CD4-positive, alpha-beta T cell treated with Interleukin-21 for 1 hour (primary cell): ENCODE measurements at regions not wholly inside any gene's neighbourhood (a gene's known extent, or its start where the extent isn't known, plus 50 kb on each side); places are given as distances from the start of the nearest gene placed in this dataset.
"Not testable (repeated sequence)": the region's sequence is repeated elsewhere in the genome, so short reads cannot be mapped to it uniquely, and the experiment has no call there.

Experiments
- DNase-seq: peaks from one replicate; pipeline ENCODE4 v3.0.0-alpha.2; 2020

GRCh38 chr5:82466986-82467561 lies 188.9 kb upstream of the RPS23 start:
- no peak for DNase-seq

DNA sequence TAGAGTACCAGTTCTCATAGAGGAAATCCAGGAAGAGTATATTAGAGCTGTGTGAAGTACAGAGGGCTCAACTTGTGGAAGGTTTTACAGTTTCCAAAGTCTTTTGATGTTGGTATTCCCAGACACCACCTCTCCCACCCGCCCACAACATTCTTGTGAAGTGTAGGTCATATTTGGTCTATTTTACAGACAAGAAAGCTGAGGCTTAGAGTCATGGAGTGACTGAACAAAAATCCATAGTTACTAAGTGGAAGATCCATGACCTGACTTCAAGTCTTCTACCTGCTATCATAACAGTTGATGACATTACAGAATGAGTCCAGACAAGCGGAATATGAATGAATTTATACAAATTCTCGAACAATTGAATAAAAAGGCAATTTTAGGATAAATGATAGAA lies 187.1 kb upstream of the RPS23 start:
- DNase-seq = no peak

GRCh38 chr5:82459626-82460025 lies 181.5 kb upstream of the RPS23 start:
- DNase-seq = no peak

GRCh38 chr5:82455317-82455716 lies 177.2 kb upstream of the RPS23 start:
- not testable (repeated sequence) for DNase-seq

DNA sequence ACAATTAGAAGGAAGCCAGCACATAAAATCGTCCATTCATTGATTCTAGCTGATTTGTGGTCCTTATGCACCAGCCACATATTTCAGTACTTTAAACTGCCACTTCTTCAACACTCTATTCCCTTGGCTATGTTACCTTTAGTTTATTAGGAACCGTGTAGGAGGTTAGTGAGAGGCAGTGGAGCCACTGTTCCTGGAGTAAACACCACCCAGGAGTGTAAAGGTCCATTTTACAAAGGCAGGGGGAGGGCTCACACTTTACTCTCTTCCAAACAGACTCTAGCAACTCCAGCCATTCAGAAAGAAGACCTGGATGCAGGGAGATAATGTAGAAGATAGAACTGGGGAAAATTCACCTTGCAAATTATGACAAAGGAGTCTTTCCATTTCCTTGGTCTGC lies 170.2 kb upstream of the RPS23 start:
- no peak for DNase-seq

GRCh38 chr5:82447913-82448312 lies 169.8 kb upstream of the RPS23 start:
- no peak for DNase-seq

DNA sequence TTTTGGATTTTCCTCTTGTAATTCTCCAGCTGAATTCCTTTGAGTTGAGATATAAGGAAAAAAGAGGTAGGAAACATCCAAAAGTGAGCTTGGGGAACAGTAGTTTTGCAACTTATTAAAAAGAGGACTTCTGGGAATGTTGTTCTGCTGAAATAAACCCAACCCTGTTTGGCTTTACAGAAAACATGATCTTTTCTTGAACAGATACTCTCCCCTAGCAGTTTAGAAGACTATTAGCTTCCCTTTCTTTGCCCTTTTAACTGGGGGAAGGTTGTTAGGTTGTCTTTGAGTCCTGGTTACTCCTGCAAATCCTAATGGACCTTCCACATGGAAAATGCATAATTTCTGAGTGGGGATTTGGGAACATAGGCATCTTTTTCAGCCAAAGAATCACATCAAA lies 168.7 kb upstream of the RPS23 start:
- no peak for DNase-seq

GRCh38 chr5:82445726-82446335 lies 167.7 kb upstream of the RPS23 start:
- DNase-seq = no peak

GRCh38 chr5:82439750-82440445 lies 161.7 kb upstream of the RPS23 start:
- no peak for DNase-seq

DNA sequence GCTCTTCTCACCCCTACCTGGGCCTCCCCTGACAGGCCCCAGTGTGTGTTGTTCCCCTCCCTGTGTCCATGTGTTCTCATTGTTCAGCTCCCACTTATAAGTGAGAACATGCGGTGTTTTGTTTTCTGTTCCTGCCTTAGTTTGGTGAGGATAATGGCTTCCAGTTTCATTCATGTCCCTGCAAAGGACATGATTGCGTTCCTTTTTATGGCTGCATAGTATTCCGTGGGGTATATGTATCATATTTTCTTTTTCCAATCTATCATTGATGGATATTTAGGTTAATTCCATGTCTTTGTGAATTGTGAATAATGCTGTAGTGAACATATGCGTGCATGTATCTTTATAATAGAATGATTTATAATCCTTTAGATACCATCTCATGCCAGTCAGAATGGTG lies 159.4 kb upstream of the RPS23 start:
- DNase-seq = not testable (repeated sequence)

GRCh38 chr5:82436291-82436690 lies 158.1 kb upstream of the RPS23 start:
- DNase-seq = no peak

DNA sequence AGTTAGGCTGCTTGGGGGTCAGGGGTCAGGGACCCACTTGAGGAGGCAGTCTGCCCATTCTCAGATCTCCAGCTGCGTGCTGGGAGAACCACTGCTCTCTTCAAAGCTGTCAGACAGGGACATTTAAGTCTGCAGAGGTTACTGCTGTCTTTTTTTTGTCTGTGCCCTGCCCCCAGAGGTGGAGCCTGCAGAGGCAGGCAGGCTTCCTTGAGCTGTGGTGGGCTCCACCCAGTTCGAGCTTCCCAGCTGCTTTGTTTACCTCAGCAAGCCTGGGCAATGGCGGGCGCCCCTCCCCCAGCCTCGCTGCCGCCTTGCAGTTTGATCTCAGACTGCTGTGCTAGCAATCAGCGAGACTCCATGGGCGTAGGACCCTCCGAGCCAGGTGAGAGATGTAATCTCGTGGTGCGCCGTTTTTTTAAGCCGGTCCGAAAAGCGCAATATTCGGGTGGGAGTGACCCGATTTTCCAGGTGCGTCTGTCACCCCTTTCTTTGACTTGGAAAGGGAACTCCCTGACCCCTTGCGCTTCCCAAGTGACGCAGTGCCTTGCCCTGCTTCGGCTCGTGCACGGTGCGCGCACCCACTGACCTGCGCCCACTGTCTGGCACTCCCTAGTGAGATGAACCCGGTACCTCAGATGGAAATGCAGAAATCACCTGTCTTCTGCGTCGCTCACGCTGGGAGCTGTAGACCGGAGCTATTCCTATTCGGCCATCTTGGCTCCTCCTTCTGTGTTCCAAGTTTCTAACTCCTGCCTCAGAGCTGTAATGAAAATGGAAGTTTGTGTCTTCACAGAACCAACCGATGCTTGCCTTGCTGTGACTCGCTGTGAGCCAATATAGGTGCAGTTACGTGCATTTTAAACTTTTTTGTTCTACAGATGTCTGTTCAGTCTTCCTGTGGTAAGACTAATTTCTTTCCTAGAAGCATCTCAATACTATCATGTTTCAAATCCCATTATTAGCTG lies 156.8 kb upstream of the RPS23 start:
- not testable (repeated sequence) for DNase-seq

- DNase-seq = no peak
Measured at GRCh38 chr5:82426464-82427154, 148.5 kb upstream of the RPS23 start.

GRCh38 chr5:82425591-82425990 lies 147.4 kb upstream of the RPS23 start:
- no peak for DNase-seq

DNA sequence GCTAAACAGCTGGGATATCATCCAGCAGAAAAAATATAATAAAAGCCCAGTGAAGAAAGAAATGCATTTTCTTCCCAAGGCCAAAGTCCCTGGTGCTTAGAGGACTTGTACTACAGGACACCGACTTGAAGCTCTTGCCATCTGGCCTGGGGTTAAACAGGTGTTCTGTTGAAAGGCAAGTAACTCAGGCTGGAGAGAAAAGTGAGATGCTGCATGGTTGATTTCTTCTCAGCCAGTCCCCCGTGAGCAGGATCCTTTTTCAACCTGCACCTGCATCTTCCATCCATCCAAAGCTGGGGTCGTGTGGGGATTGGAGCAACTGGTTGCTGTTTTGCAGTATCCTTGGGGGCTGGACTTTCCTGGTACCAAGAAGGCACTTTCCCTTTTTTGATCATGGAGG lies 146.1 kb upstream of the RPS23 start:
- DNase-seq = no peak

GRCh38 chr5:82422751-82423181 lies 144.6 kb upstream of the RPS23 start:
- no peak for DNase-seq

DNA sequence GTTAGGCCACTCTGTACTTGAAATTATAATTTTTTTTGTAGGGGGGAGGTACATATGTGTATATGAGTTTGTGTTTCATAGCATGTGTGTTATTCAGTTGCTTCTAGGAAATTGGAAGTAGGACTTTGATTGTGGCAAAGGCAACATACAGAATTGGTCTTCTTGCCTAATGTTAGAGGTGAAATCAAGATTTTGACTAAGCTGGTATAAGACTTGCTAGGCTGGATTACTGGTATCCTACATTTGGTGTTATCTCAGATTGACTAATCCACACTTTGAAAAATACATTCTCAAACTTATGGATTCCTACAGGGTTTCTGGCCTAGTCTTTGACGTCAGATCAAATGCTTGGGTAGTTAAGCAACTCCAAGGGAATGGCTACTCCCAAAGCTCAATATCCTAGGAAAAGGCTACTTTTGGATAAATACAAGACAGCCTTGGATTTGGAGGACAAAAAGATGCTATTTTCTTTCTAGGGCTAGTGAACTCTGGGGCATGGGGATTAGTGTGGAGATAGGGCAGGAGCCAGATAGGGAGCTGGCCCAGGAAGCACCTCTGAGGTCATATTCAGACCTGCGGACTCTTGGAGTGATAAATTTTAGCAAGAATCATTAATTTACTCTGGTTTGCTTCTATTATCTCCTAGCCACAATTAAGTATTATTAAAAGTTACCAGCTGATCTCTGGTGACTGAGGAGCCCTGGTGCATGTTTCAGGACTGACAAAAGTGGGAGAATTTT lies 144.0 kb upstream of the RPS23 start:
- DNase-seq = no peak

GRCh38 chr5:82421119-82421518 lies 143.0 kb upstream of the RPS23 start:
- DNase-seq = no peak

- DNase-seq = not testable (repeated sequence)
Measured at GRCh38 chr5:82420524-82420923, 142.4 kb upstream of the RPS23 start.

GRCh38 chr5:82419559-82420332 lies 141.6 kb upstream of the RPS23 start:
- no peak for DNase-seq

GRCh38 chr5:82418608-82418950 lies 140.4 kb upstream of the RPS23 start:
- no peak for DNase-seq
